ENCODE measurements at regions not wholly inside any gene's neighbourhood (a gene's known extent, or its start where the extent isn't known, plus 50 kb on each side); places are given as distances from the start of the nearest gene placed in this dataset.
"Not testable (repeated sequence)": the region's sequence is repeated elsewhere in the genome, so short reads cannot be mapped to it uniquely, and the experiment has no call there.

DNA sequence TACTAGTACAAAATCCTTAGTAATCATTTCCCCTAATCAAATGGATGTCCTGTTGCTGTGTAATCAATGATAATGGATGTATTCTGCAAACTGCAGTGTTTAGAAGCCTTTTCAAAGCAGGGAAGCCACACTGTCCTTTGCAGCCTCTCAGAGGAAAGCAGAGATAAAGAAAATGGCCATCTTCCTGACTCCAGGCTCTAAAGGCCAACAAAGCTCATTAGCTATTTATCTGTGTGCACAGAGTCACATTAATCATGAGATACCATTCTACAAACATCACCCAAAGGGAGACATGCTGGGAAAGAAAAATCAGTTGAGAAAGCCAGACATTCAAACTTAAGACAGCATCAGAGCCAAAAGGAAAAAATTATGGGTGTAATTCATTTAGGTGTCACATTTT is 165.0 kb downstream of the RAD51AP2 start:
- Mint-ChIP-seq H3K27me3 (ENCODE audit: low read depth) (no peaks in the 10 kb centered on the region), H3K9me3 (peaks cover 6% of the 10 kb centered on the region), H3K4me3 (no peak overlapping the region), H3K36me3 (ENCODE audit: low read depth) (no peaks in the 10 kb centered on the region), H3K27ac (no peak overlapping the region), H3K4me1 (ENCODE audit: low read depth) (no peaks in the 10 kb centered on the region)
- CTCF ChIA-PET = no interaction called here
- DNase-seq = no peak
- intact Hi-C loops (cut with micrococcal nuclease) = no loop called here

DNA sequence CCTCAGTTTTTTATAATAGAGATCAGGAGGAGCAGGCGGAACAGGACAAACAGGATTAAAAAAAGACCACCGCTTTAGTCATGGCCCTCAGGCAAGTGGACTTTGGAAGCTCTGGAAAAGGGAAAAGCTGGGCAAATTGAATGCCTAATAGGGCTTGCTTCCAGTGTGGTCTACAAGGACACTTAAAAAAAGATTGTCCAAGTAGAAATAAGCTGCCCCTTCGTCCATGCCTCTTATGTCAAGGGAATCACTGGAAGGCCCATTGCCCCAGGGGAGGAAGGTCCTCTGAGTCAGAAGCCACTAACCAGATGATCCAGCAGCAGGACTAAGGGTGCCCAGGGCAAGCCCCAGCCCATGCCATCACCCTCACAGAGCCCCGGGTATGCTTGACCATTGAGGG is 175.5 kb downstream of the RAD51AP2 start:
- intact Hi-C loops (cut with micrococcal nuclease); H3K27ac Mint-ChIP-seq; H3K4me3 Mint-ChIP-seq; H3K36me3 Mint-ChIP-seq (ENCODE audit: low read depth); H3K27me3 Mint-ChIP-seq (ENCODE audit: low read depth); CTCF ChIA-PET; H3K4me1 Mint-ChIP-seq (ENCODE audit: low read depth); H3K9me3 Mint-ChIP-seq; DNase-seq: not testable (repeated sequence)

DNA sequence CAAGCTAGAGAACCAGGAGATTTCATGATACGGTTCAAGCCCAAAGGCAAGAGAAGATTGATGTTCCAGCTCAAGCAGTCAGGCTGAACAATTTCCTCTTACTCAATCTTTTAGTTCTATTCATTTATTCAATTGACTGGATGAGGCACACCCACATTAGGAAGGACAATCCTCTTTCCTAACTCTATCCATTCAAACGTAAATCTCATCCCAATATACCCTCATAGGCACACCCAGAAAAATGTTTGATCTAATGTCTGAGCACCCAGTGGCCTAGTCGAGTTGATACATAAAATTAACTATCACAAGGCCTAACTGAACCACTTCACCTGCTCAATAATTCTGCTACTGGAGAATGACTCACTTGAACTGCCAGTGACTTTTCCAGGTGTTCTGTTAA is 180.7 kb downstream of the RAD51AP2 start:
- Mint-ChIP-seq H3K27me3 (ENCODE audit: low read depth) (peaks cover 3% of the 10 kb centered on the region), H3K27ac (no peak overlapping the region), H3K36me3 (ENCODE audit: low read depth) (no peaks in the 10 kb centered on the region), H3K9me3 (peaks cover 4% of the 10 kb centered on the region), H3K4me3 (no peak overlapping the region), H3K4me1 (ENCODE audit: low read depth) (no peaks in the 10 kb centered on the region)
- intact Hi-C loops (cut with micrococcal nuclease) = no loop called here
- no peak for DNase-seq
- CTCF ChIA-PET = no interaction called here

- Mint-ChIP-seq H3K27me3 (ENCODE audit: low read depth) (peaks cover 3% of the 10 kb centered on the region), H3K9me3 (peaks cover 4% of the 10 kb centered on the region), H3K4me1 (ENCODE audit: low read depth) (no peaks in the 10 kb centered on the region), H3K4me3 (no peak overlapping the region), H3K27ac (no peak overlapping the region), H3K36me3 (ENCODE audit: low read depth) (no peaks in the 10 kb centered on the region)
- no peak for DNase-seq
- intact Hi-C loops (cut with micrococcal nuclease) = no loop called here
- CTCF ChIA-PET = no interaction called here
These were observed 181.8 kb downstream of the RAD51AP2 start for GRCh38 chr2:17336458-17336857.

DNA sequence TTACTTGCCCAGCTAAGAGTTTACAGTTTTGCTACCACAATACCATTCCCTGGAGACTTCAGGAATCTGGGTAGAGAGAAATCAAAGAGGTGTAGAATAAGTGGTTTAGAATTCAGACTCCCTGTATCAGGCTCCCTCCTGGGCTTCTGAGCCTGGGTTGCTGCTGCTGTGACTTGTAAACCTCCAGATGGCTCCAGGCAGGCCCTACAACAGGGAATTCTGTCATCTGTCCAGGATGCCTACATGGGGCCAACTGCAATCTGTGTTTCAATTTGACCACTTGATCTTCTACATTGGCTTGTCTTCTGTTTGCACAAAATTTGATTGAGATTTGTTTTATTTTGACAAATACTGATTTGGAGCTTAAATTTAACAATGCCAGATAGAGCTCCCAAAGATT is 183.9 kb downstream of the RAD51AP2 start:
- peaks cover 1% of the 10 kb centered on the region for H3K9me3 Mint-ChIP-seq

DNA sequence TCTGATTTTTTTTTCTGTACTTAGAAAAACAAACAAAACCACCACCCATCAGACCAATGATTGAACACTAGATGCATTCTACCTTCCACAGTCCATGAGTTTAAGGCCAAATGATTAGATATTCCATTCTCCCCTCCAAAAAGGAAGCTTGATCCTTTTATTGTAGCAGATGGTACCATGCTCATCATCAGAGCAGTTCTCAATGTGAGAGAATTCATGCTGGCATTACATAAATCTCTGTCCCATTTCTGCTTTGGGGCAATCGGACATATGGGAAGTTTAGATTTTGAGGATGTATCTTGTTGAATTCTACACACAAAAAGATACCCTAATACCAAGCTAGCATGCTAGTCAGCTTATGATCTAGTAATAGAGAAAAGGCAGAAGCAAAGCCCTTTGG is 186.6 kb downstream of the RAD51AP2 start:
- Mint-ChIP-seq H3K36me3 (ENCODE audit: low read depth) (no peaks in the 10 kb centered on the region), H3K9me3 (no peaks in the 10 kb centered on the region), H3K27me3 (ENCODE audit: low read depth) (peaks cover 3% of the 10 kb centered on the region), H3K4me1 (ENCODE audit: low read depth) (no peaks in the 10 kb centered on the region), H3K27ac (no peak overlapping the region), H3K4me3 (no peak overlapping the region)
- CTCF ChIA-PET = interaction anchor here (0.5 kb wide), 1 partner anchor 209 kb away, joined by 3 read pairs; the partner anchor contains the start of gene VSNL1
- no peak for DNase-seq
- intact Hi-C loops (cut with micrococcal nuclease) = no loop called here

More for the DNA sequence above, 183.9 kb downstream of the RAD51AP2 start:
- no peaks in the 10 kb centered on the region for H3K36me3 Mint-ChIP-seq (ENCODE audit: low read depth)
- no peak for DNase-seq
- H3K4me3 Mint-ChIP-seq = no peak overlapping the region
- CTCF ChIA-PET = no interaction called here
- H3K27ac Mint-ChIP-seq = no peak overlapping the region
- peaks cover 3% of the 10 kb centered on the region for H3K27me3 Mint-ChIP-seq (ENCODE audit: low read depth)
- intact Hi-C loops (cut with micrococcal nuclease) = no loop called here
- no peaks in the 10 kb centered on the region for H3K4me1 Mint-ChIP-seq (ENCODE audit: low read depth)

DNA sequence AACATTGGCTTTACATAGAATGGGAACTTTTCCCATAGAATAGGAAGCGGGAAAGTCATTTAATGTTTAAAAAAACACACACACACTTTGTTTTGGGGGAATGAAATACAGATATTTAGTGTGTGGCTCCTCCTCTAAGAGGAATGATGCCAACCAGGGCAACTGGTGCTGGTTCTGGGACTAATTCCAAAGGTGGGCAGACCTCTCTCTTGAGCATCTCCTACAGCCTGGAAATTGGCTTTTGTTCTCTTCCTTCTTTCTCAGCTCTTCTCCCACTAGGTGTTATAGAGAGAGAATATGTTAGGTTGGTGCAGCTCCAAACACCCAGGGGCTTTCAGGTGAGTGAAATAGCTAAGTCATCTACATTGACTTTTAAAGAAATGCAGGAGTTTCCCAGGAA is 190.1 kb downstream of the RAD51AP2 start:
- H3K36me3 Mint-ChIP-seq (ENCODE audit: low read depth) = no peaks in the 10 kb centered on the region
- DNase-seq = no peak

GRCh38 chr2:17327649-17328048 is 190.6 kb downstream of the RAD51AP2 start:
- Mint-ChIP-seq H3K27me3 (ENCODE audit: low read depth) (no peaks in the 10 kb centered on the region), H3K9me3 (no peaks in the 10 kb centered on the region)

More for the DNA sequence above, 190.1 kb downstream of the RAD51AP2 start:
- no peak overlapping the region for H3K27ac Mint-ChIP-seq
- no peaks in the 10 kb centered on the region for H3K4me1 Mint-ChIP-seq (ENCODE audit: low read depth)
- peaks cover 1% of the 10 kb centered on the region for H3K27me3 Mint-ChIP-seq (ENCODE audit: low read depth)
- H3K9me3 Mint-ChIP-seq = no peaks in the 10 kb centered on the region
- no peak overlapping the region for H3K4me3 Mint-ChIP-seq
- CTCF ChIA-PET = no interaction called here
- intact Hi-C loops (cut with micrococcal nuclease) = no loop called here

DNA sequence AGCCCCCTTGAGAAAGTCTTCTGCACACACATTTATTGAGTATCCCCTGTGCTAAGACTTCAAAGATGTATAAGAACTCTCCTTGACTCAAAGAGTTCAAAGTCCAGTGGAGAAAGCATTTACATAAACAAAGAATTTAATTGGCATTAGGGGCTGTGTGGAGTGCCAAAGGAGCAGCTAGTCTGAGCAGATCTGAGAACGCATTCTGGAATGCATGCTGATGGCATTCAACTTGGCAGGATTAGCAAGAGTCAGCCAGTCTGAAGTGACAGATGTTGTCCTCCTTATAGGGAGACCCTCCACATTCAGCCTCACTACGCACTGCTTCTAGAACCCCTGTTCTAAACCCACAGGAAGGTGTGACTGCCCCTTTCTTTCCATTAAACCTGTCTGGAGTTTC is 191.5 kb downstream of the RAD51AP2 start:
- CTCF ChIA-PET = no interaction called here
- no peak overlapping the region for H3K27ac Mint-ChIP-seq
- H3K36me3 Mint-ChIP-seq (ENCODE audit: low read depth) = no peaks in the 10 kb centered on the region
- no peaks in the 10 kb centered on the region for H3K4me1 Mint-ChIP-seq (ENCODE audit: low read depth)
- H3K4me3 Mint-ChIP-seq = no peak overlapping the region
- H3K27me3 Mint-ChIP-seq (ENCODE audit: low read depth) = no peaks in the 10 kb centered on the region
- H3K9me3 Mint-ChIP-seq = peaks cover 2% of the 10 kb centered on the region
- intact Hi-C loops (cut with micrococcal nuclease) = no loop called here
- no peak for DNase-seq

More at GRCh38 chr2:17327649-17328048, 190.6 kb downstream of the RAD51AP2 start:
- Mint-ChIP-seq H3K4me3 (no peak overlapping the region), H3K36me3 (ENCODE audit: low read depth) (no peaks in the 10 kb centered on the region), H3K27ac (no peak overlapping the region), H3K4me1 (ENCODE audit: low read depth) (no peaks in the 10 kb centered on the region)
- DNase-seq = no peak
- intact Hi-C loops (cut with micrococcal nuclease) = no loop called here
- CTCF ChIA-PET = no interaction called here

GRCh38 chr2:17323697-17324096 is 194.5 kb downstream of the RAD51AP2 start:
- Mint-ChIP-seq H3K36me3 (ENCODE audit: low read depth) (no peaks in the 10 kb centered on the region), H3K9me3 (peaks cover 2% of the 10 kb centered on the region), H3K4me1 (ENCODE audit: low read depth) (no peaks in the 10 kb centered on the region), H3K4me3 (no peak overlapping the region), H3K27ac (no peak overlapping the region), H3K27me3 (ENCODE audit: low read depth) (no peaks in the 10 kb centered on the region)
- CTCF ChIA-PET = no interaction called here
- intact Hi-C loops (cut with micrococcal nuclease) = no loop called here
- no peak for DNase-seq

DNA sequence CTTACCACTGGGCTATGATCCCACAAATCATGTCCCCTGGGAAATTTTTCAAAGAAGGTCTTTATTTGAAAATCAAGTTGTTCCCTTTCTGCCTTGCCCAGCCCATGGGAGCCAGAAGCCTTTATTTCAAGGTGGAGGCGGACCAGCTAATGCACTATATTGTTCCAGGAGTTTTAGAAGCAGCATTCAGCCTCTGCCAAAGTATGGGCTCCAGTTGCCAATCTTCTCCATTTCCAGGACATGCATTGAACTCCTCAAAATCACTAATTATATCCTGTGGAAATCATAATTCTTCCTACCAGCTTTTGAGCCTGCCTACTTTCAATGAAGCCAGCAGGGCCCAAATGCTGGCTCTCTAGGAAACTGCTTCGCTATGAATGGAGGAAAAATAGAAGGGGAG is 195.8 kb downstream of the RAD51AP2 start:
- CTCF ChIA-PET = no interaction called here
- Mint-ChIP-seq H3K4me1 (ENCODE audit: low read depth) (no peaks in the 10 kb centered on the region), H3K9me3 (peaks cover 2% of the 10 kb centered on the region), H3K4me3 (no peak overlapping the region), H3K27me3 (ENCODE audit: low read depth) (no peaks in the 10 kb centered on the region), H3K36me3 (ENCODE audit: low read depth) (no peaks in the 10 kb centered on the region), H3K27ac (no peak overlapping the region)
- no peak for DNase-seq
- intact Hi-C loops (cut with micrococcal nuclease) = no loop called here

DNA sequence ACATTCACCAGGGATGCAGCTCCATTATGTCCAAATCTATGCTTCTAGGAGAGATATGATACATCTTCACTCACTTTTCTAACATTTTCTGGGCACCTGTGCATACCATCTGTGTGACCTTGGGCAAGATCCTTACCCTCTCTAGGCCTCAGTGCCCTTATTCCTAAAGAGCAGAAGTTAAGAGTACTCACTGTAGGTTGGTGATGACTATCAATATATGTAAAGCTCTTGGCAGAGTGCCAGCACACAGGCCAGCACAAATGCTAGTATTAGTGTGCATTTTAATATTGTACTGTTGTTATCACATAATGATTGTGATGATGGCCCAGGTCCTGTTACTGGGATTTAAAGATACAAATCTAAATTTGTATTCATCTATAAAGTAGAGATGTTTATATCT is 199.2 kb downstream of the RAD51AP2 start:
- intact Hi-C loops (cut with micrococcal nuclease) = no loop called here
- H3K27ac Mint-ChIP-seq = no peak overlapping the region
- no peaks in the 10 kb centered on the region for H3K27me3 Mint-ChIP-seq (ENCODE audit: low read depth)

GRCh38 chr2:17318013-17318412 is 200.2 kb downstream of the RAD51AP2 start:
- H3K4me3 Mint-ChIP-seq = no peak overlapping the region
- DNase-seq = no peak
- H3K27me3 Mint-ChIP-seq (ENCODE audit: low read depth) = peaks cover 3% of the 10 kb centered on the region
- H3K4me1 Mint-ChIP-seq (ENCODE audit: low read depth) = no peaks in the 10 kb centered on the region
- intact Hi-C loops (cut with micrococcal nuclease) = no loop called here
- H3K36me3 Mint-ChIP-seq (ENCODE audit: low read depth) = no peaks in the 10 kb centered on the region
- no peak overlapping the region for H3K27ac Mint-ChIP-seq
- CTCF ChIA-PET = no interaction called here
- H3K9me3 Mint-ChIP-seq = peaks cover 2% of the 10 kb centered on the region

More for the DNA sequence above, 199.2 kb downstream of the RAD51AP2 start:
- H3K4me3 Mint-ChIP-seq = no peak overlapping the region
- H3K4me1 Mint-ChIP-seq (ENCODE audit: low read depth) = no peaks in the 10 kb centered on the region
- CTCF ChIA-PET = no interaction called here
- DNase-seq = no peak
- H3K36me3 Mint-ChIP-seq (ENCODE audit: low read depth) = no peaks in the 10 kb centered on the region
- H3K9me3 Mint-ChIP-seq = peaks cover 2% of the 10 kb centered on the region

DNA sequence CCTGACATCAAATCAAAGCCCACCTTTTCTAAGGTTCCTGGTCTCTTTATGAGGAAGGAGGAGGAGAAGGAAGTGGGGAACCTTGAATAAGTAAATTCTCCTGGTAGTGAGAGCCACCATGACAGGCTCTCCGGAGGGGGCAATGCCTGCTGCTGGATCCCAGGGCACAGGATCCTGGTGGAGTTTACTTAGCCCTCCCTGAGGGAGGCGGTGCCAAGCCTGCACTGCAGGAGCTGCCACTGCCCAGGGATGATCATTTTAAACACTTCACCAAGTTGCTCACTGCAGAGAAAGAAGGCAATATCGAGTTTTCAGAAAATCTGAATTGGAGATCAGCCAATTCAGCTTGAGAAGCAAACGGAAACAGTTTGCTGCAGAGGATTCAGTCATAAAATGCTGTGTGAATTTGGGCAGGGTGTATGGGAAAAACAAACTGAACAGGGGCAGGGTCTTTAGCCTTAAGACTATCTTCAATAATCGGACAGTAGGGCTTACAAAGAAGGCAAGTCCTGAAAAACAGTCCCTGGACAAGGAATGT is 200.7 kb downstream of the RAD51AP2 start:
- Mint-ChIP-seq H3K27me3 (ENCODE audit: low read depth) (peaks cover 3% of the 10 kb centered on the region), H3K4me3 (no peak overlapping the region), H3K36me3 (ENCODE audit: low read depth) (no peaks in the 10 kb centered on the region), H3K4me1 (ENCODE audit: low read depth) (no peaks in the 10 kb centered on the region), H3K27ac (no peak overlapping the region), H3K9me3 (peaks cover 2% of the 10 kb centered on the region)
- CTCF ChIA-PET = no interaction called here
- intact Hi-C loops (cut with micrococcal nuclease) = no loop called here
- DNase-seq = no peak

All from activated naive CD4-positive, alpha-beta T cell treated with anti-CD3 and anti-CD28 coated beads for 36 hours (primary cell).